ENCODE measurements at regions not wholly inside any gene's neighbourhood (a gene's known extent, or its start where the extent isn't known, plus 50 kb on each side); places are given as distances from the start of the nearest gene placed in this dataset.

DNA sequence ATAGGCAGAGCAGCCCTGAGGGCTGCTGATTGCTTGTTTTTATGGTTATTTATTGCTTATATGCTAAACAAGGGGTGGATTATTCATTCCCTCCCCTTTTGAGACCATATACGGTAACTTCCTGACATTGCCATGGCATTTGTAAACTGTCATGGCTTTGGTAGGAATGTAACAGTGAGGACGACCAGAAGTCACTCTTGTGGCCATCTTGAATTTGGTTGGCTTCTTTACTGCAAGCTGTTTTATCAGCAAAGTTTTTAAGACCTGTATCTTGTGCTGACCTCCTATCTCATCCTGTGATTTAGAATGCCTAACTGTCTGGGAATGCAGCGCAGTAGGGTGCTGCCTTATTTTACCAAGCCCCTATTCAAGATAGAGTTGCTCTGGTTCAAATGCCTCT lies 531.8 kb upstream of the PRMT6 start:
- in situ Hi-C loops (cut with HindIII; ENCODE audit: low pct_unique_long_range_greater_than_20kb, low sequenced_read_pairs) = no loop called here

DNA sequence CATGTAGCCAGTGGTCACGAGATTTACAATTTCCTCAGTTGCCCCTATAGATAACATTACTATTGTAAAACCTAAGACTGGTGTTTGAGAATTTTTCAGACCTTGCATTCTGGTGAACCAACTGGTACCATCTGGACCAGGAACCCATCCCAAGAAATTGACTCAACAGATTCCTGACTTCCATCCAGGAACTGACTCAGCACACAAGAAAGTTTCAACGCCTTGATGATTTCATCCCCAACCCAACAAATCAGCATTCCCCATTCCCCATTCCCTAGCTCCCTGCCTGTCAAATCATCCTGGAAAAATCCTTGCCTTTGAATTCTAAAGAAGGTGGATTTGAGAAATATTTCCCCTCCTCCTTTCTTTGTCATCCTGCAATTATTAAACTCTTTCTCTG lies 529.8 kb upstream of the PRMT6 start:
- DNase-seq (ENCODE audit: low read depth, low spot score) = no peak
- in situ Hi-C loops (cut with HindIII; ENCODE audit: low pct_unique_long_range_greater_than_20kb, low sequenced_read_pairs) = no loop called here

More for the DNA sequence above, 531.8 kb upstream of the PRMT6 start:
- DNase-seq (ENCODE audit: low read depth, low spot score) = no peak

GRCh38 chr1:106534612-106535011 lies 521.9 kb upstream of the PRMT6 start:
- peak; percentile 3 for DNase-seq (ENCODE audit: low read depth, low spot score)

DNA sequence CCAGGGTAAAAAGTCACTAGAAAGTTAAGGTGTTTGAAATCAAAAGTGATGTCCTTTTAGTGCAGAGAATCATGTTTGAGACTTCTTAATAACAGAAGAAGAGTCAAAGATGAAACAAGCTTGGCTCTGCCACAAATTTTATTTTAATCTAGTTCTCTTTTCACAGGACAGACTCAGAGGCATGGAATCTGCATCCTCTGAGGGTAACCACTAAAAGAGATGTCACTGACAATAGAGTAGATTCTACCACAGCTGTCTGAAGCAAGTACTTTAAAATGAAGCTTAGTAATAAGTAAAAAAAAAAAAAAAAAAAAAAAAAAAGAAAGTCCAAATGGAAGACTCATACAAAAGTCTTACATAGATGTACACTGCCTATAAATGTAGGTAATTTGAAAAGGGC lies 519.7 kb upstream of the PRMT6 start:
- no peak for DNase-seq (ENCODE audit: low read depth, low spot score)

More at GRCh38 chr1:106534612-106535011, 521.9 kb upstream of the PRMT6 start:
- in situ Hi-C loops (cut with HindIII; ENCODE audit: low pct_unique_long_range_greater_than_20kb, low sequenced_read_pairs) = no loop called here

GRCh38 chr1:106548726-106549125 lies 507.7 kb upstream of the PRMT6 start:
- in situ Hi-C loops (cut with HindIII; ENCODE audit: low pct_unique_long_range_greater_than_20kb, low sequenced_read_pairs) = no loop called here
- DNase-seq (ENCODE audit: low read depth, low spot score) = no peak

More for the DNA sequence above, 519.7 kb upstream of the PRMT6 start:
- in situ Hi-C loops (cut with HindIII; ENCODE audit: low pct_unique_long_range_greater_than_20kb, low sequenced_read_pairs) = no loop called here

DNA sequence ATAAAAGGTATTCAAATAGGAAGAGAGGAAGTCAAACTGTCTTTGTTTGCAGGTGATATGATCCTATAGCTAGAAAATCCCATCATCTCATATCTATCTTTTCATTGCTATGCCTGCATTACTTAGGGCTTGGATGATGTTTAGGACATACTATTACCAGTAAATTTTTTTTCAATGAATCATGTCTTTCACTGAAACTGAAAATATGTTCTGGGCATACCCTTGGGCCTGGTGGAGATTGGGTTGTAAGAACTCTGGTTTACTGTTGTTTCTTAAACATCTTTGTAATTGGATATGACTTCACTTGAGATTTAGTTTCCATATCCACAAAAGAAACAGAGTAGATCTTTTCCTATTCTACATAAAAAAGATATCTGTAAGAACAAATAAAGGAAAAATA lies 502.2 kb upstream of the PRMT6 start:
- in situ Hi-C loops (cut with HindIII; ENCODE audit: low pct_unique_long_range_greater_than_20kb, low sequenced_read_pairs) = no loop called here
- no peak for DNase-seq (ENCODE audit: low read depth, low spot score)

- DNase-seq (ENCODE audit: low read depth, low spot score) = no peak
- in situ Hi-C loops (cut with HindIII; ENCODE audit: low pct_unique_long_range_greater_than_20kb, low sequenced_read_pairs) = no loop called here
Measured at GRCh38 chr1:106555571-106555970, 500.9 kb upstream of the PRMT6 start.

- DNase-seq (ENCODE audit: low read depth, low spot score) = no peak
- in situ Hi-C loops (cut with HindIII; ENCODE audit: low pct_unique_long_range_greater_than_20kb, low sequenced_read_pairs) = no loop called here
Measured at GRCh38 chr1:106564192-106564591, 492.3 kb upstream of the PRMT6 start.

DNA sequence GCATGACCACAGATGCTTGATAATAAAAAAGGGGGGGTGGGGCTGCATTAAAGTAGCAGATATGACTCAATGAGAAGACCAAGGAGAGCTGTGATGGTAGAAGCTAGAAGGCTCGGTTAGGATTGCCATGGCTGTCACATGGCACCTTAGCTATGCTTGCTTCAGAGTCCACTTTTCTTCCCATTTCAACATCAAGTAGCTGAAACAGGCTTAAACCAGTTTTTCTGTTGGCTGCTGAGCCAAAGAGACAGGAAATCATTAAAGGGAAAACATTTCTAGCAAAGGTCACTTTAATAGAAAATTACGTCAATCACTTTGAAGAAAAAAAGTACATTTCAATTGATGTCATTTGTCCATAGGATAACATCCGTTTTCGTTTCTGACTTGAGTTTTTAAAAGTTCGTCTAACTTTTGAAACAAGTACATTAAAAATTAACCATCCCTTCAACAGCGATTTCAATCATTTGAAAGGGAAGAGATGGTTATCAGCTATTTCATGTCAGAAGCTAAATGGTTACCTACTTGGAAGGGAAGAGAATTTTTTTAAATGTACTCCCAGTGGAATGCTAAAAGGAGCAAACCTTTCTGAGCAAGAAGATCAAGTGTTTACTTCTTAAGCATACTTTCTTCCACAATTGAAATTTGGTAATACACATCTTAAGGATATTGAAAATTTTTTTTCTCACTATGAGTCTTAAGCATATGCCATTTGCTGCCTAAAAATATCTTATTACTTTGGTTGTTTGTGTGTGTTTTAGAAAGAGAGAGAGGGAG lies 488.1 kb upstream of the PRMT6 start:
- in situ Hi-C loops (cut with HindIII; ENCODE audit: low pct_unique_long_range_greater_than_20kb, low sequenced_read_pairs) = no loop called here
- no peak for DNase-seq (ENCODE audit: low read depth, low spot score)

GRCh38 chr1:106571109-106571508 lies 485.4 kb upstream of the PRMT6 start:
- no peak for DNase-seq (ENCODE audit: low read depth, low spot score)
- in situ Hi-C loops (cut with HindIII; ENCODE audit: low pct_unique_long_range_greater_than_20kb, low sequenced_read_pairs) = no loop called here

DNA sequence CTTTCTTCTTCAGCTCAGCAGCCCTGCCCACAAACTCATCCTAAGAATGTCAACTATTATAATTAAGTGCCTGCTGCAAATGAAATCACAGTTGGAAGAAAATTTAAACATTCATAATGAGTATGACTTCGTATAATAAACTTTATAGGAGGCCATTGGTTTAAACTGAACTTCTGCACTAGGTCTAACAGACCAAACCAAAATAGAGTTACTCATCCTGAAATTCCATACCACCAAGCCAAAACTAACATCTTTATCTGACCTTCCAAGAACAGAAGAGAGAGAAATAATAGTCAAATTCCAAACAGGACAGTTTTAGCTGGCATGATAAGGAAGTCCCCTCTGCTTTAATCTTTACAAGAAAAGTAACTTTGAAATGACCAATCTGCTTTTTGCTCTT lies 472.4 kb upstream of the PRMT6 start:
- no peak for DNase-seq (ENCODE audit: low read depth, low spot score)
- in situ Hi-C loops (cut with HindIII; ENCODE audit: low pct_unique_long_range_greater_than_20kb, low sequenced_read_pairs) = no loop called here

DNA sequence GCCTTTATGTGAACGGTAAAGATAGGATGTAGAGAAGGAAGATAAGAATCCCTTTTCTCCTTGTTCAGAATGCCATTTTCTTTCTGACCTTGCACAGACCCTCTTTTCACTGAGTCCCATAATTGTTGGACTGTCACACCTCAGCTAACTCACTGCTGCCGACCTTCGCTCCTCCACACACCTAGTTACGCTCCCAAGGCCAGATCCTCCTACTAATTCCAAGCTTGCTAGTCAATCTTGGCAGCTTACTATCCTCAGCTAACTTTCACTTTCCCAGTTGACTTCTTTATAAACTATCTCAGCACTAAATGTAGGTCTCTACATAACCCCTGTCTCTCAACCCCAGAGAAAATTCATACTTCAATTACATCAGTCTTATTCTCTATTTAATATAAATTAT lies 471.8 kb upstream of the PRMT6 start:
- no peak for DNase-seq (ENCODE audit: low read depth, low spot score)
- in situ Hi-C loops (cut with HindIII; ENCODE audit: low pct_unique_long_range_greater_than_20kb, low sequenced_read_pairs) = no loop called here

DNA sequence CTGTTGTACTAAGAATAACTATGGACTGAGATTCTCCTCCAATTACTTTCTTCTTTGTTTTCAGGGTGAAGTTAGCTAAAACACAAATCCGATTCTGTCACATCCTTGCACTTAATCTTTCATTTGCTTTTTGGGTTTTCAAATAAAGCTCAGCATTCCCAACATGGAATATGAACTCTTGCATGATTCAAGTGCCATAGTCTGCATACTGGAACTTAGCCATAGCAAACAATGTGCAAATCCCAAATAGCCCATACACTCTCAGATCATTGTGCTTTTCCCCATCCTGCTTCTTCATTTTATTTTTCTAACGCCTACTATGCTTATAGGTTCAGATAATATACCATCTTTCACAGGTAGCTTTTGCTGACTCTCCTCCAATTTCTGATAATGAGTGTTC lies 455.8 kb upstream of the PRMT6 start:
- in situ Hi-C loops (cut with HindIII; ENCODE audit: low pct_unique_long_range_greater_than_20kb, low sequenced_read_pairs) = no loop called here
- no peak for DNase-seq (ENCODE audit: low read depth, low spot score)

GRCh38 chr1:106603616-106604015 lies 452.9 kb upstream of the PRMT6 start:
- in situ Hi-C loops (cut with HindIII; ENCODE audit: low pct_unique_long_range_greater_than_20kb, low sequenced_read_pairs) = no loop called here
- DNase-seq (ENCODE audit: low read depth, low spot score) = no peak

DNA sequence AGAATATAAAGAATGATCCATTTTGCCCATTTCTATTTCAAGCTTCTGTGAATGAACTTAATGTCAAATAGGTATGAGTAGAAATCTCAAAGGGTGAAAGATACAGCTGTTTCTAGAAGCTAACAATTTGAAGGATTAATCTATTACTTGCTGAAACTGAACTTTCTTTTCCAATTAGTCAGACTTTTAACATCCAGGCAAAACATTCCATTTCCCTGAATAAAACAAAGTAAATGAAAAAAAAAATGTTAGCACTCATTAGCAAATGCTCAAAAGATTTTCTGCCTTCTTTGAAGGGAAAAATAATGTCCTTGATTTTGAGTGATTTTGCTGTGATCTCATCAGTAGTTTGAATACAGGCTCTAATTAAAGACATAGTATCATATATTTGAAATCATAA lies 447.6 kb upstream of the PRMT6 start:
- in situ Hi-C loops (cut with HindIII; ENCODE audit: low pct_unique_long_range_greater_than_20kb, low sequenced_read_pairs) = no loop called here
- no peak for DNase-seq (ENCODE audit: low read depth, low spot score)

DNA sequence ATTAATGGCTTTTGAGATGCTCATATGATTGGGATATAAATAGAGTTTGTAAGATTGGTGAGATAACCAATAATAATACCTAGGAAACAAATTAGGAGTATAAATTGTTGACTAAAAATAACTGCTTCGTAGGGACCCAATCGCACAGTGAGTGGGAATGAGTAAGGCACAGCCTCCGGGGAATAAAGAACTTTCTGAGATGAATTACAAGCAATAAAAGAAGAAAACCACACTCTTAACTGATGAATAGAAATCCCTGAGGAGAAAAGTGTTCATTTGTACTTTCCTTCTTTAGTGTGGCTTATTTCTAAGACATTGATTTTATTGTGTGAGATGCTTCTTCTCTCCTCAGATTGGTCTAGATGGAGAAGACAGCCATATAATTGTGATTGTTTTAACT lies 443.4 kb upstream of the PRMT6 start:
- in situ Hi-C loops (cut with HindIII; ENCODE audit: low pct_unique_long_range_greater_than_20kb, low sequenced_read_pairs) = no loop called here
- no peak for DNase-seq (ENCODE audit: low read depth, low spot score)

DNA sequence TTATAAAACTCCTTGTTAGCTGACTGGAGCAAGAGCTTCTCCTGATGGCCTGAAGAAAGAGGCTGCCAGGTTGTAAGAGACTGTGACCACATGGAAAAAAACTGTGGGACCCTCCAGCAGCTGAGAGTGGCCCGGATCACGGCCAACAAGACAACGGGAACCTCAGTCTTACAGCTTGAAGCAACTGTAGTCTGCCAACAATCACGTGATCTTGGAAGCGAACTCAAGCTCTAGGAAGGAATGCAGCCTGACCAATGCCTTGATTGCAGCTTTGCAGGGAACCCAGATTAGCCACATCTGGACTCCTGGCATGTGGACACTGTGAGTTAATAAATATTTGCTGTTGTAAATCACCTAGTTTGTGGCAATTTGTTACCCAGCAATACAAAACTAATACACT lies 442.6 kb upstream of the PRMT6 start:
- in situ Hi-C loops (cut with HindIII; ENCODE audit: low pct_unique_long_range_greater_than_20kb, low sequenced_read_pairs) = no loop called here
- no peak for DNase-seq (ENCODE audit: low read depth, low spot score)

GRCh38 chr1:106615473-106615872 lies 441.0 kb upstream of the PRMT6 start:
- DNase-seq (ENCODE audit: low read depth, low spot score) = no peak
- in situ Hi-C loops (cut with HindIII; ENCODE audit: low pct_unique_long_range_greater_than_20kb, low sequenced_read_pairs) = no loop called here

- in situ Hi-C loops (cut with HindIII; ENCODE audit: low pct_unique_long_range_greater_than_20kb, low sequenced_read_pairs) = no loop called here
- DNase-seq (ENCODE audit: low read depth, low spot score) = no peak
Measured at GRCh38 chr1:106619080-106619826, 437.2 kb upstream of the PRMT6 start.

All from SK-MEL-5 (cell line).